ENCODE measurements at regions not wholly inside any gene's neighbourhood (a gene's known extent, or its start where the extent isn't known, plus 50 kb on each side); places are given as distances from the start of the nearest gene placed in this dataset.

GRCh38 chr5:50898966-50899365, 232.5 kb downstream of the PARP8 start:
- no peak for TF ChIP-seq EZH2 (IDR thresholded peaks at IDR 0.05; ENCODE audit: low read depth, unreplicated experiment)
- TF ChIP-seq CTCF (conservative IDR thresholded peaks at IDR 0.05; ENCODE audit: low read depth in 2 of 2): no peak
- no peak for TF ChIP-seq EZH2phosphoT487 (IDR thresholded peaks at IDR 0.05; ENCODE audit: unreplicated experiment)
- TF ChIP-seq REST (IDR thresholded peaks at IDR 0.05; ENCODE audit: unreplicated experiment): no peak

All from GM23338 (cell line).